Hippocampal formation (tissue), 2 donors: ENCODE measurements at regions not wholly inside any gene's neighbourhood (a gene's known extent, or its start where the extent isn't known, plus 50 kb on each side); places are given as distances from the start of the nearest gene placed in this dataset.
"Not testable (repeated sequence)": the region's sequence is repeated elsewhere in the genome, so short reads cannot be mapped to it uniquely, and the experiment has no call there.

Experiments
- DNase-seq, 2 donors: peaks; one replicate each; lab custom pipeline; 2025; lab: John Stamatoyannopoulos, UW

- no peak for DNase-seq
Measured at GRCh38 chr18:56443166-56443907, 195.1 kb downstream of the TXNL1 start.

- not testable (repeated sequence) for DNase-seq
Measured at GRCh38 chr18:56438480-56438879, 199.9 kb downstream of the TXNL1 start.

- no peak for DNase-seq
Measured at GRCh38 chr18:56436651-56437050, 201.7 kb downstream of the TXNL1 start.

GRCh38 chr18:56433919-56434318 is 204.5 kb downstream of the TXNL1 start:
- no peak for DNase-seq

GRCh38 chr18:56431551-56431950 is 206.8 kb downstream of the TXNL1 start:
- DNase-seq, result no peak

GRCh38 chr18:56423626-56424025 is 214.8 kb downstream of the TXNL1 start:
- DNase-seq, result no peak

- DNase-seq, result no peak
Measured at GRCh38 chr18:56421647-56422046, 216.7 kb downstream of the TXNL1 start.

GRCh38 chr18:56420868-56421267 is 217.5 kb downstream of the TXNL1 start:
- DNase-seq, result not testable (repeated sequence)

GRCh38 chr18:56414357-56414756 is 224.0 kb downstream of the TXNL1 start:
- no peak for DNase-seq

- DNase-seq, result no peak
Measured at GRCh38 chr18:56413862-56414261, 224.5 kb downstream of the TXNL1 start.

- no peak for DNase-seq
Measured at GRCh38 chr18:56412951-56413350, 225.4 kb downstream of the TXNL1 start.

- no peak for DNase-seq
Measured at GRCh38 chr18:56409736-56410135, 228.7 kb downstream of the TXNL1 start.

- no peak for DNase-seq
Measured at GRCh38 chr18:56407646-56408180, 230.7 kb downstream of the TXNL1 start.

GRCh38 chr18:56402872-56403516 is 235.4 kb downstream of the TXNL1 start:
- DNase-seq, result no peak

- no peak for DNase-seq
Measured at GRCh38 chr18:56393870-56394269, 244.5 kb downstream of the TXNL1 start.

- DNase-seq, result no peak
Measured at GRCh38 chr18:56391931-56392590, 246.3 kb downstream of the TXNL1 start.

GRCh38 chr18:56390626-56391025 is 247.8 kb downstream of the TXNL1 start:
- DNase-seq, result no peak

- DNase-seq, result peak in 1 of 2 donors; percentile 43
Measured at GRCh38 chr18:56389190-56389589, 249.2 kb downstream of the TXNL1 start.

- no peak for DNase-seq
Measured at GRCh38 chr18:56388571-56388970, 249.8 kb downstream of the TXNL1 start.

- no peak for DNase-seq
Measured at GRCh38 chr18:56386856-56387255, 251.5 kb downstream of the TXNL1 start.

- DNase-seq, result no peak
Measured at GRCh38 chr18:56383349-56383748, 255.0 kb downstream of the TXNL1 start.

- peak; percentile 63 to 91 for DNase-seq
Measured at GRCh38 chr18:56382541-56382940, 255.9 kb downstream of the TXNL1 start.

- no peak for DNase-seq
Measured at GRCh38 chr18:56381196-56381595, 257.2 kb downstream of the TXNL1 start.
